ENCODE measurements at regions not wholly inside any gene's neighbourhood (a gene's known extent, or its start where the extent isn't known, plus 50 kb on each side); places are given as distances from the start of the nearest gene placed in this dataset.

DNA sequence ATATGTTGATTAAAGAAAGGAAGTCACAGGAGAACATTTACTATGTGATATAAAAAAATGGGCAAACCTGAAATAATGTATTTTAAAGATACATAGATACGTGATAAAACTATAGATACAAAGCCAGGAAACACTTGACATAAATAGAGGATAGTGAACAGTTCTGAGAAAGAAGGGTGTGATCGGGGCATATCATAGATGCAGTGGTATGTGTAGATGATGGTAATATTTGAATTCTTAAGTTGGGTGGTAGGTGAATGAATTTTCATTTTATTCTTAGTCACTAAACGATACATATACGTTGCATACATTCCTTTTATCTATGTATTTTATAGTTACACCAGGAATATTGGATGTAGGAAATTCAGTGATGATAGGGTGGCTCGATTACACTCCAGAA, 138.7 kb upstream of the ARRDC3 start:
- no peaks in the 10 kb centered on the region for H3K36me3 ChIP-seq
- intact Hi-C loops (cut with DNase I) = no loop called here
- no peak overlapping the region for H3K27ac ChIP-seq
- TF ChIP-seq CTCF (IDR thresholded peaks at IDR 0.05) (no peak), EP300 (IDR thresholded peaks at IDR 0.05) (no peak), POLR2A (IDR thresholded peaks at IDR 0.05) (no peak)
- H3K4me1 ChIP-seq (ENCODE audit: insufficient read depth) = no peaks in the 10 kb centered on the region
- H3K4me3 ChIP-seq = no peak overlapping the region
- H3K27me3 ChIP-seq = no peaks in the 10 kb centered on the region
- 91 to 93% (median 92%) methylated on average over 5 of the region's 5 CpGs for WGBS, 3 donors
- no peaks in the 10 kb centered on the region for H3K9me3 ChIP-seq
- DNase-seq = no peak

- Histone ChIP-seq H3K36me3 (no peaks in the 10 kb centered on the region), H3K9me3 (no peaks in the 10 kb centered on the region), H3K27ac (no peak overlapping the region), H3K27me3 (no peaks in the 10 kb centered on the region), H3K4me1 (ENCODE audit: insufficient read depth) (no peaks in the 10 kb centered on the region), H3K4me3 (no peak overlapping the region)
- 89 to 98% (median 95%) methylated on average over 1 of the region's 1 CpG for WGBS, 3 donors
- intact Hi-C loops (cut with DNase I) = no loop called here
- DNase-seq = no peak
- no peak for TF ChIP-seq EP300 (IDR thresholded peaks at IDR 0.05)
- no peak for TF ChIP-seq POLR2A (IDR thresholded peaks at IDR 0.05)
- TF ChIP-seq CTCF (IDR thresholded peaks at IDR 0.05) = no peak
These were observed 138.2 kb upstream of the ARRDC3 start for GRCh38 chr5:91521334-91521733.

DNA sequence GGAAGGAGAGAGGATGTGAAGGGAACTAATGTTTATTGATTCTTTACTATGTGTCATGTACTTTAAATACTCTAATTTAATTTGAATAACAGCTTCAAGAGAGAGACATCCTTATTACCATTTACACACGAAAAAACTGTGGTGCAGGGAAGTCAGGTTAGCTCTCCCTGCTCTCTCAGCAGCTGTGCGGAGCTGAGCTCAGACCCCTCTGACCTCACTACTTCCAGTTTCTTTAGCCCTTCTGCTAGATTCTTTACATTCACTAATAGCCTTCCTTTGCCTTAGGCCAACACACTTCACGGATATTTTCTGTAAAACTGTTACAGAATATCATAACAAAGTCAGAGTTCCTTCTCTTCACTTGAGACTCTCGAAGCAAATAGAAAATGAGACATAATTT, 131.3 kb upstream of the ARRDC3 start:
- H3K4me3 ChIP-seq = no peak overlapping the region
- H3K36me3 ChIP-seq = no peaks in the 10 kb centered on the region
- intact Hi-C loops (cut with DNase I) = no loop called here
- no peak for DNase-seq
- WGBS, 3 donors = 10 to 33% (median 11%) methylated on average over 4 of the region's 4 CpGs
- no peak overlapping the region for H3K27ac ChIP-seq
- H3K9me3 ChIP-seq = no peaks in the 10 kb centered on the region
- H3K4me1 ChIP-seq (ENCODE audit: insufficient read depth) = no peaks in the 10 kb centered on the region
- TF ChIP-seq POLR2A (IDR thresholded peaks at IDR 0.05) (no peak), EP300 (IDR thresholded peaks at IDR 0.05) (no peak), CTCF (IDR thresholded peaks at IDR 0.05) (no peak)
- H3K27me3 ChIP-seq = no peaks in the 10 kb centered on the region

DNA sequence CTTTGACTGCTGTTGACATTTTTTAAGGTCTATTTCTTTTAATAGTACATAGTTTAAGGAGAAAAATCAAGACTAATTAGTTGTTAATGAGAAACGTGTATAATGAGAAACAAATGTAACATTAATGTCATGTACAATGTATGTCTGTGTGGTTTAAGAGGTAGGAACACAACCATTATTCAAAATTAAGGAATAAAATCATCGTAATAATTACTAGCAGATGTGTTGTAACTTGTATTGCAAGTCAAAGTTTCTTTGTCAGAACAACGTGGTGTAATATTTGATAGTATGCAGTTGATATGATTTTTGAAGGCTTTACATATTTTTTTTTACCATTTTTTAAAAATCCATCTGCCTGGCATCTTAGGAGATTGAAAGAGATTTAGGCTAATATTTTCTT, 120.2 kb upstream of the ARRDC3 start:
- DNase-seq = no peak
- TF ChIP-seq CTCF (IDR thresholded peaks at IDR 0.05) (no peak), EP300 (IDR thresholded peaks at IDR 0.05) (no peak), POLR2A (IDR thresholded peaks at IDR 0.05) (no peak)
- Histone ChIP-seq H3K4me1 (ENCODE audit: insufficient read depth) (no peaks in the 10 kb centered on the region), H3K4me3 (no peak overlapping the region), H3K27me3 (no peaks in the 10 kb centered on the region), H3K27ac (no peak overlapping the region), H3K36me3 (no peaks in the 10 kb centered on the region), H3K9me3 (no peaks in the 10 kb centered on the region)
- WGBS, 3 donors = 50 to 59% (median 55%) methylated on average over 3 of the region's 3 CpGs
- intact Hi-C loops (cut with DNase I) = no loop called here

GRCh38 chr5:91500758-91501157, 117.6 kb upstream of the ARRDC3 start:
- no peak overlapping the region for H3K4me3 ChIP-seq
- H3K9me3 ChIP-seq = no peaks in the 10 kb centered on the region
- no peak for DNase-seq
- 20 to 39% (median 24%) methylated on average over 3 of the region's 3 CpGs for WGBS, 3 donors
- TF ChIP-seq EP300 (IDR thresholded peaks at IDR 0.05) (no peak), CTCF (IDR thresholded peaks at IDR 0.05) (no peak), POLR2A (IDR thresholded peaks at IDR 0.05) (no peak)
- H3K27ac ChIP-seq = no peak overlapping the region
- H3K27me3 ChIP-seq = no peaks in the 10 kb centered on the region
- intact Hi-C loops (cut with DNase I) = no loop called here
- H3K4me1 ChIP-seq (ENCODE audit: insufficient read depth) = no peaks in the 10 kb centered on the region
- no peaks in the 10 kb centered on the region for H3K36me3 ChIP-seq
